OCI-LY3 (cell line): ENCODE measurements at regions not wholly inside any gene's neighbourhood (a gene's known extent, or its start where the extent isn't known, plus 50 kb on each side); places are given as distances from the start of the nearest gene placed in this dataset.

ENCODE experiments used
- H2AFZ ChIP-seq: fragments of 200-600, 300-600 bp; shearing (Covaris generic); 2 replicates; pipeline ENCODE4 v1.6.0; 2014; ENCODE audit warnings: antibody characterized with exemption, low read depth, low read length
- H3K27ac ChIP-seq: fragments of 200-600, 300-600 bp; sonication (generic); 2 replicates; pipeline ENCODE4 v1.5.1; 2014; ENCODE audit warnings: mild to moderate bottlenecking, low read length, moderate library complexity, mixed read lengths
- H3K27me3 ChIP-seq: fragments of 200-600, 300-600 bp; sonication (generic); 2 replicates; pipeline ENCODE4 v1.6.1; 2014; ENCODE audit warnings: low read depth, low read length, mixed read lengths
- H3K36me3 ChIP-seq: fragments of 200-600, 300-600 bp; sonication (generic); replicated peaks from 2 replicates; pipeline ENCODE3; 2014; ENCODE audit warnings: low read depth, low read length, mixed read lengths
- H3K4me1 ChIP-seq: fragments of 300-600, 200-600 bp; sonication (generic); 2 replicates; pipeline ENCODE4 v1.6.1; 2014; ENCODE audit warnings: low read length, mixed read lengths
- H3K4me2 ChIP-seq: fragments of 200-600, 300-600 bp; sonication (generic); 2 replicates; pipeline ENCODE4 v1.6.1; 2014; ENCODE audit warnings: low read length, mixed read lengths
- H3K4me3 ChIP-seq: fragments of 300-600, 200-600 bp; sonication (generic); 2 replicates; pipeline ENCODE4 v1.5.1; 2014; ENCODE audit warnings: antibody characterized with exemption, mild to moderate bottlenecking, low read length, moderate library complexity
- H3K79me2 ChIP-seq: fragments of 300-600, 200-600 bp; shearing (Covaris generic); 2 replicates; pipeline ENCODE4 v1.6.1; 2014; ENCODE audit warnings: mild to moderate bottlenecking, low read length, mixed read lengths
- H3K9ac ChIP-seq: fragments of 300-600, 200-600 bp; shearing (Covaris generic); 2 replicates; pipeline ENCODE4 v1.6.0; 2014; ENCODE audit warnings: mild to moderate bottlenecking, low read length, moderate library complexity
- H3K9me3 ChIP-seq: fragments of 200-600, 300-600 bp; shearing (Covaris generic); 2 replicates; pipeline ENCODE4 v1.6.1; 2014; ENCODE audit warnings: low read length, mixed read lengths; ENCODE audit not compliant: insufficient read depth
- H4K20me1 ChIP-seq: fragments of 200-600, 300-600 bp; sonication (generic); 2 replicates; pipeline ENCODE4 v1.6.1; 2016; ENCODE audit warnings: low read length, mixed read lengths; ENCODE audit not compliant: insufficient read depth
- EZH2phosphoT487 ChIP-seq: fragments of 200-600 bp; shearing (Covaris generic); IDR thresholded peaks from 2 replicates; pipeline ENCODE4 v1.6.1; 2018; ENCODE audit warnings: antibody characterized with exemption, mixed run types, low read depth
- TF ChIP-seq, protein P1 (sequence below): fragments of 200-600, 300-600 bp; sonication (generic); IDR thresholded peaks from 2 replicates; pipeline ENCODE4 v1.5.1; 2014; ENCODE audit warnings: antibody characterized with exemption, low read length, low read depth

- Histone ChIP-seq H3K79me2 (no peaks in the 10 kb centered on the region), H3K9me3 (no peaks in the 10 kb centered on the region), H3K27ac (no peak overlapping the region), H3K4me3 (no peak overlapping the region), H4K20me1 (no peaks in the 10 kb centered on the region), H3K4me2 (no peak overlapping the region), H3K36me3 (no peaks in the 10 kb centered on the region), H2AFZ (no peak overlapping the region), H3K4me1 (no peaks in the 10 kb centered on the region), H3K9ac (no peak overlapping the region), H3K27me3 (no peaks in the 10 kb centered on the region)
- no peak for TF ChIP-seq EZH2phosphoT487
- TF ChIP-seq, protein P1, sequence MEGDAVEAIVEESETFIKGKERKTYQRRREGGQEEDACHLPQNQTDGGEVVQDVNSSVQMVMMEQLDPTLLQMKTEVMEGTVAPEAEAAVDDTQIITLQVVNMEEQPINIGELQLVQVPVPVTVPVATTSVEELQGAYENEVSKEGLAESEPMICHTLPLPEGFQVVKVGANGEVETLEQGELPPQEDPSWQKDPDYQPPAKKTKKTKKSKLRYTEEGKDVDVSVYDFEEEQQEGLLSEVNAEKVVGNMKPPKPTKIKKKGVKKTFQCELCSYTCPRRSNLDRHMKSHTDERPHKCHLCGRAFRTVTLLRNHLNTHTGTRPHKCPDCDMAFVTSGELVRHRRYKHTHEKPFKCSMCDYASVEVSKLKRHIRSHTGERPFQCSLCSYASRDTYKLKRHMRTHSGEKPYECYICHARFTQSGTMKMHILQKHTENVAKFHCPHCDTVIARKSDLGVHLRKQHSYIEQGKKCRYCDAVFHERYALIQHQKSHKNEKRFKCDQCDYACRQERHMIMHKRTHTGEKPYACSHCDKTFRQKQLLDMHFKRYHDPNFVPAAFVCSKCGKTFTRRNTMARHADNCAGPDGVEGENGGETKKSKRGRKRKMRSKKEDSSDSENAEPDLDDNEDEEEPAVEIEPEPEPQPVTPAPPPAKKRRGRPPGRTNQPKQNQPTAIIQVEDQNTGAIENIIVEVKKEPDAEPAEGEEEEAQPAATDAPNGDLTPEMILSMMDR, result no peak
These were observed 111.1 kb downstream of the RTL3 start for GRCh38 chrX:78548012-78548411.

DNA sequence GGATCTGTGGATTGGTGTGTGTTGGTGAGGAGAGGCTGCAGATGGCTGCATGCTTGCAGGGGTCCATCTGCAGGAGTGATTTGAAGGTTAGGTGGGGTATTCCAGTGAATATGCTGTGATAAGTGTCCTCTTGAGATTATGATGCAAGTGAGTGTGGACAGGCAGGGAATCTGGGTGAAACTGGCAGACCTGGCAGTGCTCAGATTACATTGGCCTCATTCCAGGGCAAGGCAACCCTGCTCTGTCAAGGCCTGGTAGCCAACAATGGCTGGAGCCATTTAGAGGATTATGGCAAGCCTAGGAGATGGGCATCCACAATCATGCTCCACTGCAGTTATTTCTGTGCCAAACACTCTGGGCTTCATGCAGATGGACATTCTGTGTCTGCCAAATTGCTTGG is 113.9 kb downstream of the RTL3 start:
- H3K79me2 ChIP-seq, result no peaks in the 10 kb centered on the region
- no peak for TF ChIP-seq EZH2phosphoT487
- TF ChIP-seq, protein P1, result no peak
- no peaks in the 10 kb centered on the region for H3K27me3 ChIP-seq
- H3K27ac ChIP-seq, result no peak overlapping the region
- H4K20me1 ChIP-seq, result no peaks in the 10 kb centered on the region
- no peak overlapping the region for H3K9ac ChIP-seq
- no peaks in the 10 kb centered on the region for H3K36me3 ChIP-seq
- H3K9me3 ChIP-seq, result no peaks in the 10 kb centered on the region; the same call in 1 of the 2 replicates
- no peaks in the 10 kb centered on the region for H3K4me1 ChIP-seq
- H2AFZ ChIP-seq, result no peak overlapping the region
- H3K4me2 ChIP-seq, result no peak overlapping the region
- no peak overlapping the region for H3K4me3 ChIP-seq

DNA sequence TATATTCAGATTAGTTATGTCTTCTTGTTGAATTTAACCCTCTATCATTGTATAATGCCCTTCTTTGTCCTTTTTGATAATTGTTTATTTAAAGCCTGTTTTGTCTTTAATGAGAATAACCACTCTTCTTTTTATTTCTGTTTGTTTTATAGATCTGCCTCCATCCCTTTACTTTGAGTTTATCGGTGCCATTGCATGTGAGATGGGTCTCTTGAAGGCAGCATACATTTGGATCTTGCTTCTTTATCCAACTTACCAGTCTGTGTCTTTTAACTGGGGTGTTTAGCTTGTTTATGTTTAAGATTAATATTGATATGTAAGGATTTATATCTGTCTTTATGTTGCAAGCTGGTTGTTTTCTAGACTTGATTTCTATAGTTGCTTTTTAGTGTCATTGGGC is 115.8 kb downstream of the RTL3 start:
- H3K4me2 ChIP-seq, result no peak overlapping the region
- no peak overlapping the region for H3K9ac ChIP-seq
- no peaks in the 10 kb centered on the region; the same call in 1 of the 2 replicates for H3K9me3 ChIP-seq
- no peaks in the 10 kb centered on the region for H3K27me3 ChIP-seq
- TF ChIP-seq EZH2phosphoT487, result no peak
- TF ChIP-seq, protein P1, result no peak
- H3K4me3 ChIP-seq, result no peak overlapping the region
- H3K36me3 ChIP-seq, result no peaks in the 10 kb centered on the region
- H3K4me1 ChIP-seq, result no peaks in the 10 kb centered on the region
- H2AFZ ChIP-seq, result no peak overlapping the region
- H3K27ac ChIP-seq, result no peak overlapping the region
- H4K20me1 ChIP-seq, result no peaks in the 10 kb centered on the region
- H3K79me2 ChIP-seq, result no peaks in the 10 kb centered on the region

- Histone ChIP-seq H3K4me1 (no peaks in the 10 kb centered on the region), H3K9me3 (no peaks in the 10 kb centered on the region; the same call in 1 of the 2 replicates), H3K27ac (no peak overlapping the region), H3K9ac (no peak overlapping the region), H3K4me3 (no peak overlapping the region), H2AFZ (no peak overlapping the region), H3K79me2 (no peaks in the 10 kb centered on the region), H3K27me3 (no peaks in the 10 kb centered on the region), H3K36me3 (no peaks in the 10 kb centered on the region), H4K20me1 (no peaks in the 10 kb centered on the region), H3K4me2 (no peak overlapping the region)
- TF ChIP-seq, protein P1, result no peak
- no peak for TF ChIP-seq EZH2phosphoT487
These were observed 119.0 kb downstream of the RTL3 start for GRCh38 chrX:78540171-78540570.
